ENCODE measurements at regions not wholly inside any gene's neighbourhood (a gene's known extent, or its start where the extent isn't known, plus 50 kb on each side); places are given as distances from the start of the nearest gene placed in this dataset.
"Not testable (repeated sequence)": the region's sequence is repeated elsewhere in the genome, so short reads cannot be mapped to it uniquely, and the experiment has no call there.

GRCh38 chr11:23480736-23481135 lies 620.5 kb upstream of the CCDC179 start:
- DNase-seq (no peak), ATAC-seq (no peak)
- intact Hi-C loops (cut with DNase I) = no loop called here
- TF ChIP-seq CTCF (IDR thresholded peaks at IDR 0.05) = no peak
- no peak for TF ChIP-seq POLR2A (IDR thresholded peaks at IDR 0.05)
- Histone ChIP-seq H3K4me3 (no peak overlapping the region), H3K4me1 (no peaks in the 10 kb centered on the region), H3K27me3 (no peaks in the 10 kb centered on the region), H3K27ac (no peak overlapping the region), H3K36me3 (no peaks in the 10 kb centered on the region), H3K9me3 (peaks cover 0 to 9% (median 0%) of the 10 kb centered on the region in 12 donors)

GRCh38 chr11:23484146-23484545 lies 623.9 kb upstream of the CCDC179 start:
- intact Hi-C loops (cut with DNase I); ATAC-seq; H3K27ac ChIP-seq; H3K4me3 ChIP-seq; H3K27me3 ChIP-seq; H3K4me1 ChIP-seq; DNase-seq; H3K36me3 ChIP-seq: not testable (repeated sequence)
- peaks cover 0 to 33% (median 0%) of the 10 kb centered on the region in 12 donors for H3K9me3 ChIP-seq
- WGBS, 4 donors = 39 to 49% (median 41%) methylated on average over 3 of the region's 3 CpGs

GRCh38 chr11:23484618-23485017 lies 624.3 kb upstream of the CCDC179 start:
- DNase-seq; H3K27me3 ChIP-seq; intact Hi-C loops (cut with DNase I); H3K27ac ChIP-seq; H3K36me3 ChIP-seq; H3K4me1 ChIP-seq; H3K4me3 ChIP-seq; ATAC-seq: not testable (repeated sequence)
- peaks cover 0 to 33% (median 0%) of the 10 kb centered on the region in 12 donors for H3K9me3 ChIP-seq
- 55 to 76% (median 73%) methylated on average over 2 to 3 of the region's 3 CpGs for WGBS, 4 donors

- intact Hi-C loops (cut with DNase I) = no loop called here
- TF ChIP-seq POLR2A (IDR thresholded peaks at IDR 0.05) (no peak), CTCF (IDR thresholded peaks at IDR 0.05) (no peak)
- H3K27ac ChIP-seq = no peak overlapping the region
- DNase-seq (no peak), ATAC-seq (no peak)
- 38 to 44% (median 42%) methylated on average over 3 of the region's 3 CpGs for WGBS, 4 donors
- peaks cover 0 to 24% (median 0%) of the 10 kb centered on the region in 12 donors for H3K9me3 ChIP-seq
- no peak overlapping the region for H3K4me3 ChIP-seq
- H3K36me3 ChIP-seq = no peaks in the 10 kb centered on the region
- no peaks in the 10 kb centered on the region for H3K27me3 ChIP-seq
- H3K4me1 ChIP-seq = no peaks in the 10 kb centered on the region
Measured at GRCh38 chr11:23490557-23491235, 630.4 kb upstream of the CCDC179 start.

- H3K9me3 ChIP-seq = no peaks in the 10 kb centered on the region
- DNase-seq (no peak), ATAC-seq (no peak)
- no peak for TF ChIP-seq POLR2A (IDR thresholded peaks at IDR 0.05)
- TF ChIP-seq CTCF (IDR thresholded peaks at IDR 0.05) = no peak
- no peaks in the 10 kb centered on the region for H3K4me1 ChIP-seq
- intact Hi-C loops (cut with DNase I) = no loop called here
- H3K36me3 ChIP-seq = no peaks in the 10 kb centered on the region
- no peaks in the 10 kb centered on the region for H3K27me3 ChIP-seq
- WGBS, 4 donors = 50 to 66% (median 61%) methylated on average over 2 of the region's 2 CpGs
- H3K27ac ChIP-seq = no peak overlapping the region
- no peak overlapping the region for H3K4me3 ChIP-seq
Measured at GRCh38 chr11:23494981-23495380, 634.7 kb upstream of the CCDC179 start.
